Right renal pelvis (tissue), 4 donors: ENCODE measurements at regions not wholly inside any gene's neighbourhood (a gene's known extent, or its start where the extent isn't known, plus 50 kb on each side); places are given as distances from the start of the nearest gene placed in this dataset.
"Not testable (repeated sequence)": the region's sequence is repeated elsewhere in the genome, so short reads cannot be mapped to it uniquely, and the experiment has no call there.

ENCODE experiments used
- DNase-seq, 4 donors: peaks; one replicate each; pipeline ENCODE4 v3.0.0-alpha.2; 2013; ENCODE audit warnings: low read depth in 4 of 4, low spot score in 3 of 4, missing footprints in 1 of 4

DNA sequence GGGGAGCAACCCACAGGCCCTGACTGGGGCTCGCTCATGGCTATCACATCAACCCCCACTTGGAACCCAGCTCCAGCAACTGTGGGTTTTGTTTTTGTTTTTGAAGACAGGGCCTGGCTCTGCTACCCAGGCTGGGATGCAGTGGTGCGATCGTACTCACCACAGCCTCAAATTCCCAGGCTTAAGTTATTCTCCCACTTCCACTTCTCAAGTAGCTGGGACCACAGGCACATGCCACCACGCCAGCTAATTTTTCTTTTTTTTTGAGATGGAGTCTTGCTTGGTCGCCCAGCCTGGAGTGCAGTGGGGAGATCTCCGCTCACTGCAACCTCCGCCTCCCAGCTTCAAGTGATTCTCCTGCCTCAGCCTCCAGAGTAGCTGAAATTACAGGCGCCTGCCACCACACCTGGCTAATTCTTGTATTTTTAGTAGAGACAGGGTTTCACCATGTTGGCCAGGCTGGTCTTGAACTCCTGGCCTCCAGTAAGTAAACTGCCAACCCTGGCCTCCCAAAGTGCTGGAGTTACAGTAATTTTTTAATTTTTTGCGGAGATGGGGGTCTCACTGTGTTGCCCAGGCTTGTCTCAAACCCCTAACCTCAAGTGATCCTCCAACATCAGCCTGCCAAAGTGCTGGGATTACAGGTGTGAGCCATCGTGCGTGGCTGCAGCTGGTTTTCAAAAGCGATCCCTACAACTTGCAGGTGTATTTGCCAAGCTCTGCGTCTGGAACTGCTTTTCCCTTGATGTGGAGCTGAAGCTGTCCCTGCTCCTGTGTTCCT, 228.7 kb downstream of the SKIDA1 start:
- DNase-seq = no peak

DNA sequence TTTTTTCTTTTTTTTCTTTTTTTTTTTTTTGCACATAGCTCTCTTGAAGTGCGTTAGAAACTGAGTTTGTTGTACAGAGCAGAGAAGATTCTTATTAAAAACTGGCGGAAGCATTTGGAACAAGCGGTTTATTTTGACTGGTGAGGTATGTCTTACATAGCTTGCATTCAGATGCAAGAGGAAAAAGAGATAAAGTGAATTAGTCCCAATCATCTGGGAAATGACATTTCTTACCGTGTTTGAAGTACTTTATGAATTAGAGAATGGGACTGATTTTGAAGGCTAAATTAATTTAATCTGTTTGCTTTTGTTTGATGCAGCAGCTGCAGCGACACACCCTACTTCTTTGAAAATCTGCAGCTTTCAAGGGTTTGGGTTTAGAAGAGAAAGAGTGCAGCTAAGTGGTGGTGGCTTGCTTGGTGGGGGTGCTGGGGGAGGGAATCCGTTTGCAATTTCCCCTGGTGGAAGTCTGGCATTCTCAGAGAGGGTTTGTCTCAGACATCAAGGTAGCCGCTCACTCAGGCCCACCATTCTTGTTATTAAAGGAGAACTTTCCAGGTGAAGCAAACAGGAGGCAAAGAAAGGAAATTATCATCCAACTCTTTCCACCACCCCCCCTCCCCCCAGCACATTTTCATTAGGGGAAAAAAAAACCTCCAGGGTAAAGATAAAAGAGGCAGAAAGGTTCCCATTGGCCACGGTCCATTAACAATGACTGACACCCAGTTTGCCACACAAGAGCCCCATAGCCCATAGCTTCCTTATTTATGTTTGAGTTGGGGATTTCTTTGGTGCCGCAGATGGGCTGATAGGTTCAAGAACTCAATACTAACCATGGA, 231.7 kb downstream of the SKIDA1 start:
- no peak for DNase-seq

DNA sequence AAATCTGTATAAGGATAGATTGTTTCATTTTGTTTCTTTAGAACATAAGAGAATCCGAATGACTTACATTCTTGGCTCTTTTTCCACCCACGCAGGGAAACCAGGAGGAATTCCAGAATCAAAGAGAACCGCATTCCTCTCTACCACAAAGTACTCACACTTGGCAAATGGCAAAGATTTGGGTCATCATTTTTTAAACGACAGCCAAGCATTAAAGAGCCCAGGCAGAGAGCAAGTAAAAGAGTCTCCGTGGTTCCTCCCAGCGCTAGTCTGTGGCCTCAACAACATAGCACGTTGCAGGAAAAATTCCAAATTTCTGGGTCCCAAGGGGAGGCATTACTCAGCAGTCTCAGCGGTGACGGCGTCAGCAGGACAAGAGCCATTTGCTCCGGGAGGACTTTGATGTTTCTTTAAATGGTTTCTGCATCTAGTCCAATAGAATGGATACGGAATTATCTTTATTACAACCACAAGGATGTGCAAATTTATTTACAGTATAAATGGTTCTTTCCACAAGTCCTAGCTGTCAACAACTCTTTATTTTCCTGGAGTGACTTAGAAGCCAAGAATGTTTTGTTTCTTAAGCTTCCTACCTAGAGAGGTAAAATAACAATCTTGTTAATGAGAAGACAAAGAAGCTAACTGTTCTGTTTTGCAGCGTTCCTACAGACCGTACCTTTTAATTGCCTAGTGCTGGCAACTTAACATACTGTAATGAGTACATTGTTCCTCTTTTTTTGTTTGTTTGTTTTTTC, 232.5 kb downstream of the SKIDA1 start:
- DNase-seq = peak; percentile 71 to 84 (median 82)

GRCh38 chr10:21290499-21291160, 234.9 kb downstream of the SKIDA1 start:
- DNase-seq = no peak

DNA sequence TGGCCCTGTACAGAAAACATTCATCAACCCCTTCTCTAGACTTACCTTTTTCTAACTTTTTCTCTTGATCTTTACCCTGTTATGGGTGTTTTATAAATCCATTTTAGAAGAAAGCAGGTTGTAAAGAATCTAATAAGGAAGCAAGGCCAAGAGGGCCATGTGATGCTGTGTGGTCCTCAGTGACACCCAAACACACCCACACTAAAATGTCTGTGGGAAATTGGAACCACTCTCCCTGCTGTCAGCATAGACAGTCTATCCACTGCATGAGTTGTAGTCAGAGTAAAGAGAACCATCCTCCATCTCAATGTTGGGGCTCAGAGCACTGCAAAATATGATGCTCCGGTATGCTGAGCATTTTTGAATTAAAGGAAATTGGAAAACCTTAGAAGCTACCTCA, 235.5 kb downstream of the SKIDA1 start:
- no peak for DNase-seq

GRCh38 chr10:21289271-21289670, 236.2 kb downstream of the SKIDA1 start:
- DNase-seq = no peak

GRCh38 chr10:21285742-21286331, 239.6 kb downstream of the SKIDA1 start:
- no peak for DNase-seq

GRCh38 chr10:21285207-21285606, 240.3 kb downstream of the SKIDA1 start:
- no peak for DNase-seq

DNA sequence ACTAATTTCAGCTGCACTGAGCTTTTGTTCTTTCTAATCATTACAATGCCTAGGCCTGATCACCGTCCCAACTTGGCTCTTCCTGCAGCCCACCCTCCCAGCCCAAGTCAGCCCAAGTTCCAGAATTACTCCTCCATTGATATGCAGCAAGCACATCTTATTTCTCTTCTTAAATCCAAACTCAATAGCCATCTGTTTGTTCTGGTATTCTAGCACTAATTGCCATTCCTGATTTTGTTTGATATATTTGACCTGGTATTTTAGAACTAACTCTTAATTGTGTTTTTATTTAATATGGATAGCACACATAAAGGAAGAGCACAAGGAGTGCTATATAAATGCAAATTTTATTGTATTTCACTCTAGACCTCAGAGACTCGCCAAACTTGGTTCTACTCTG, 241.2 kb downstream of the SKIDA1 start:
- no peak for DNase-seq

GRCh38 chr10:21283053-21283452, 242.4 kb downstream of the SKIDA1 start:
- not testable (repeated sequence) for DNase-seq

- DNase-seq = no peak
These were observed 243.6 kb downstream of the SKIDA1 start for GRCh38 chr10:21281765-21282484.

DNA sequence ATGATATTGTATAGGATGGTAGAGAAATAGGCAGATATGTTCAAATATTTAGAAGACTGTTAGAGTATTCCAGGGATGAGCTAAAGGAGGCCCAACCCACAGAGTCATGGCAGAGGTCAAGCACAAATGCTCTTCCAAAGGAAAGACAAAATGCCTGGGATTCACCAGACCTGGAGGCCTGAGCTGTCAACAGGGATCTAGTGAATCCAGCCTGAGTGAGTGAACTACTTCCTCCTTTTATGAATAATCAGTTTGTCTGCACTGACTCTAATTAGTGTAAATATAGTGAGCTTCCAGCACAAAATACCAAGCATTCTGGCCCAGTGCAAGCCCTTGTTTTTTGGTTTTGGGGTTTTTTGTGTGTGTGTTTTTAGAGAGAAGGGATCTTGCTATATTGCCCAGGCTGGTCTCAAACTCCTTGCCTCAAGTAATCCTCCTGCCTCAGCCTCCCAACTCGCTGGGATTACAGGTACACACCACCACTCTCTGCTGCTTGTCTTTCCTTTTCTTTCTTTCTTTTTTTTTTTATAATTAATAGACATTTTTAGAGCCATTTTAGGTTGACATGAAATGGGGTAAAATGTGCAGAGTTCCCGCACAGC, 244.4 kb downstream of the SKIDA1 start:
- no peak for DNase-seq

DNA sequence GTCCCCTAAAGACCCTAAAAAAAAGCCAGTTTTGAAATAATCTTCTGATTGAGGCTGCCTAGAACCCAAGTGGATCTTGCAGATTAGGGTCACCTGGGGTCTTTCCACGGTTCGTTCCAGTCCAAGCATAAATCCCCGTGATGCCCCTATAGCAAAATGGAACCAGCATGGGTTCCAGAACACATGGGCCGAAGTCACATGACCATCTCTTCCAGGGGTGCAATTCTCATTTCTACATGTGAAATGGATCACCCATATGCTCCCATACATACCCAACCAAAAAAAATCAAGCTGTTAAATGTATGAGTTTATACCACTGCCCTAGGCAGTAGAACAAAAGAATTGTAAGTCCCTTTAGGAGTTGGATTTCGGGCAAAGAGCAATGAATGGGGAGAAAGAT, 245.4 kb downstream of the SKIDA1 start:
- no peak for DNase-seq

DNA sequence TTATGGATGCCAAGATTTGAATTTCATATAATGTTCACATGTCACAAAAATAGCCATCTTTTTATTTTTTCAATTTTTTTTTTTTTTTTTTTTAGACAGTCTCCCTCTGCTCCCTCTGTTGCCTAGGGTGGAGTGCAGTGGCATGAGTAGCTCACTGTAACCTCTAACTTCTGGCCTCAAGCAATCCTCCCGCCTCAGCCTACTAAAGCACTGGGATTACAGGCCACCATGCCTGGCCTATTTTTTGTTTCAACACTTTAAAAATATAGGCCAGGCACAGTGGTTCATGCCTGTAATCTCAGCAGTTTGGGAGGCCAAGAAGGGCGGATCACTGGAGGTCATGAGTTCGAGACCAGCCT, 246.3 kb downstream of the SKIDA1 start:
- no peak for DNase-seq

DNA sequence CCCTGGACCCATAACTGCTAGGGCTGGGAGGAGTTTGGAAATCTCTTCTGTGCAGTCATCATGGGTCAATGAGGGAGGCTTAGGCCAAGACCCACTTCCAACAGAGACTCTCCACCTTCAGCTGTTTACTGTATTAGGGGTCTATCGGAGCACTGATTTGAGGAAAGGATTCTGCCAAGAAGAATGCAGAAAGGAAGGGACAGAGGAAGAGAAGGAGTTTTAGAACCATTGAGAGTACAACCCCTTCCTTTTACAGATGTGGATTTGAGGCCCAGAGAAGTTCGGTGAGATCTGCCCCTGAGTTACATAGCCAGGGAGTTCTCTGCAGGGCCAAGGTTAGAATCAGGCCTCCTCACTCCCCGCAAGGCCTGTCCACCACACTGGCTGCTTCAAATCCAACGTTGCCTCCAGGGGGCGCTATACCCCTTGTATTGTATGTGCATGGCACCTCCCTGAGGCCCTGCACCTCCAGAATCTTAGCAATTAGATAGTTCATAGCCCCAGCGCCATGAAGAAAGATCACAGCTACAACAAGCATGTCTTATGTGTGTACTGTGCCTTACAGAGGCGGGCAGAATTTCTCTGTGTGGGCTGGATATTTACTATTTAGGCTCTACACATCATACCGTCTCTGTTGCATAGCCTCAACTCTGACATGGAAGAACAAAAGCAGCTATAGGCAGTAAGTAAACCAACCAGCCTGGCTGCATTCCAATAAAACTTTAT, 246.8 kb downstream of the SKIDA1 start:
- DNase-seq = peak; percentile 87 to 92 (median 88)

DNA sequence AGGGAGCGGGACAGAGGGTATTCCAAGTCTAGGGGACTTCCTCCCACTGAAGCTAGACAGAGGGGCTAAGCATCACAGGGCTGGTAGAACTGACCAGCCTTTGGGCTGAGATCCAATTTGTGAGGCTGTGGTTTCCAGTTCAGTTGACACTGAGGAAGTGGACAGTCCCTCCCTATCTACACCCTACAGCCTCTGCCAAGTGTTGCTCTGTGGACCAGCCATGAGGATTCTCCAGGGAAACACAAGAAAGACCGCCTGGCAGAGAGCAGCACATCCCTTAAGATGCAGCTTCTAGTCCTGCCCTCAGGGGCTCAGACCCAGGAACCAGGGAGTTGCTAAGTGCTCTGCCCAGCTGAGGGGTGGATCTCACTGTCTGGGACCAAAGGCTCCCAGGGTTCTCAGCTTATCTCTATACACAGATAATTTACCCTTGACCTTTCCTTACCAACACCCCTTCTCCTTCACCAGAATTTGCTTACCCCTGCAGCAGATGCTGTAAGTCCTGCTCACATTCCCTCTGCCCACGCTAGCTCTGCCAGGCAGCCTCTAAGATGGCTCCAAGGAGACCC, 252.0 kb downstream of the SKIDA1 start:
- DNase-seq = no peak

- no peak for DNase-seq
These were observed 252.7 kb downstream of the SKIDA1 start for GRCh38 chr10:21272643-21273399.

- no peak for DNase-seq
These were observed 254.5 kb downstream of the SKIDA1 start for GRCh38 chr10:21270976-21271375.
